ENCODE measurements at regions not wholly inside any gene's neighbourhood (a gene's known extent, or its start where the extent isn't known, plus 50 kb on each side); places are given as distances from the start of the nearest gene placed in this dataset.

- no peak overlapping the region for H3K4me3 Mint-ChIP-seq (ENCODE audit: unreplicated experiment)
- H3K9me3 Mint-ChIP-seq (ENCODE audit: unreplicated experiment) = no peaks in the 10 kb centered on the region
Measured at GRCh38 chr4:165635381-165635780, 237.7 kb upstream of the TLL1 start.

GRCh38 chr4:165635951-165636350 is 237.1 kb upstream of the TLL1 start:
- Mint-ChIP-seq H3K9me3 (ENCODE audit: unreplicated experiment) (no peaks in the 10 kb centered on the region), H3K36me3 (ENCODE audit: low read depth, unreplicated experiment) (no peaks in the 10 kb centered on the region), H3K4me3 (ENCODE audit: unreplicated experiment) (no peak overlapping the region), H3K27me3 (ENCODE audit: unreplicated experiment) (no peaks in the 10 kb centered on the region), H3K27ac (ENCODE audit: unreplicated experiment) (no peak overlapping the region), H3K4me1 (ENCODE audit: unreplicated experiment) (peaks cover 2% of the 10 kb centered on the region)
- TF ChIP-seq CTCF (IDR thresholded peaks at IDR 0.05; ENCODE audit: unreplicated experiment) = no peak
- no peak for DNase-seq (ENCODE audit: low spot score)

More at GRCh38 chr4:165635381-165635780, 237.7 kb upstream of the TLL1 start:
- no peak for TF ChIP-seq CTCF (IDR thresholded peaks at IDR 0.05; ENCODE audit: unreplicated experiment)
- H3K36me3 Mint-ChIP-seq (ENCODE audit: low read depth, unreplicated experiment) = no peaks in the 10 kb centered on the region
- peaks cover 2% of the 10 kb centered on the region for H3K4me1 Mint-ChIP-seq (ENCODE audit: unreplicated experiment)
- DNase-seq (ENCODE audit: low spot score) = no peak
- H3K27ac Mint-ChIP-seq (ENCODE audit: unreplicated experiment) = no peak overlapping the region
- H3K27me3 Mint-ChIP-seq (ENCODE audit: unreplicated experiment) = no peaks in the 10 kb centered on the region

- Mint-ChIP-seq H3K4me1 (ENCODE audit: unreplicated experiment) (peaks cover 5% of the 10 kb centered on the region), H3K27me3 (ENCODE audit: unreplicated experiment) (no peaks in the 10 kb centered on the region), H3K36me3 (ENCODE audit: low read depth, unreplicated experiment) (no peaks in the 10 kb centered on the region), H3K9me3 (ENCODE audit: unreplicated experiment) (no peaks in the 10 kb centered on the region), H3K4me3 (ENCODE audit: unreplicated experiment) (no peak overlapping the region), H3K27ac (ENCODE audit: unreplicated experiment) (no peak overlapping the region)
- TF ChIP-seq CTCF (IDR thresholded peaks at IDR 0.05; ENCODE audit: unreplicated experiment) = no peak
- DNase-seq (ENCODE audit: low spot score) = no peak
Measured at GRCh38 chr4:165651901-165652300, 221.1 kb upstream of the TLL1 start.

- no peak overlapping the region for H3K4me3 Mint-ChIP-seq (ENCODE audit: unreplicated experiment)
- DNase-seq (ENCODE audit: low spot score) = no peak
- no peak overlapping the region for H3K27ac Mint-ChIP-seq (ENCODE audit: unreplicated experiment)
- no peaks in the 10 kb centered on the region for H3K36me3 Mint-ChIP-seq (ENCODE audit: low read depth, unreplicated experiment)
- H3K27me3 Mint-ChIP-seq (ENCODE audit: unreplicated experiment) = no peaks in the 10 kb centered on the region
- H3K4me1 Mint-ChIP-seq (ENCODE audit: unreplicated experiment) = peaks cover 9% of the 10 kb centered on the region
- no peaks in the 10 kb centered on the region for H3K9me3 Mint-ChIP-seq (ENCODE audit: unreplicated experiment)
- no peak for TF ChIP-seq CTCF (IDR thresholded peaks at IDR 0.05; ENCODE audit: unreplicated experiment)
Measured at GRCh38 chr4:165654556-165654955, 218.5 kb upstream of the TLL1 start.

- DNase-seq (ENCODE audit: low spot score) = no peak
- Mint-ChIP-seq H3K36me3 (ENCODE audit: low read depth, unreplicated experiment) (no peaks in the 10 kb centered on the region), H3K9me3 (ENCODE audit: unreplicated experiment) (no peaks in the 10 kb centered on the region), H3K4me1 (ENCODE audit: unreplicated experiment) (peaks cover 9% of the 10 kb centered on the region), H3K27ac (ENCODE audit: unreplicated experiment) (no peak overlapping the region), H3K4me3 (ENCODE audit: unreplicated experiment) (no peak overlapping the region), H3K27me3 (ENCODE audit: unreplicated experiment) (no peaks in the 10 kb centered on the region)
- TF ChIP-seq CTCF (IDR thresholded peaks at IDR 0.05; ENCODE audit: unreplicated experiment) = no peak
Measured at GRCh38 chr4:165656399-165656798, 216.6 kb upstream of the TLL1 start.

All from endothelial cell (in vitro differentiated cells).